ENCODE measurements at regions not wholly inside any gene's neighbourhood (a gene's known extent, or its start where the extent isn't known, plus 50 kb on each side); places are given as distances from the start of the nearest gene placed in this dataset.

DNA sequence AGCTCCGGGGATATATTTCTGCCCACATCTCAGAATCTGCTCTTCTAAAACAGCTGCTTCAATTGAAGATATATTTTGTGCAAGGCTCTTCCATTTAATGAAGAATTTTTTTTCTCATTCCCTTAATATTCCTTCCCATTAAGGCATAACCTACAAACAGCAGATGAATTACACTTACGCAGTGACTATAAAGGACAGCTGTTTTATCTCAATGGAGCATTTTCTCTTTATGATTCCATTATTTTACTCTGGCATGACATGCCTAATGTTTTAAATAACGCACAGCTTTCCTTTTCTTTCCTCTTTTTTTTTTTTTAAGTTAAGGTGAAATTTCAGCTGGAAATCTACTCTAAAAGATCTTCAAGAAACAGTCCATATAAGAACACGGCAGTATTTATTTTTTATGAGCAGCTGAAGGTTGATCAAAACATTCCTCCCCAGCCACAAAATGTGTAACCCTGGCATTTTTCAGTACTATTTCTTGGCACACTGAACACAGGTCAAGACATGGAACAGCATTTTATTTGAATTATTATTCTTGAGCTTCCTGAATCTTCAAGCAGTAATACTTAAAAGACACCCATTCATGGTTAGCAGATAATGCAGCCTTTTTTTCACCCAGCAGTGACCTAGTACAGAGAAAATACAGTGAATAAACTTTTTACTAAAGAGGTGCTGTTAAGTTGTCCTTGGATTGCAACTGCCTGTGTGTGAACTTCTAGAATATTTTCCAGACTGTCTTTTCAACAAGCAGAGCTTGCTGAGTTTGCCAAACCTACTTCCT is 118.1 kb upstream of the FOXN3 start:
- TF ChIP-seq CTCF (IDR thresholded peaks at IDR 0.05) (no peak), POLR2A (IDR thresholded peaks at IDR 0.05) (no peak)

Data from tibial nerve (tissue), 3 donors.